ENCODE measurements at regions not wholly inside any gene's neighbourhood (a gene's known extent, or its start where the extent isn't known, plus 50 kb on each side); places are given as distances from the start of the nearest gene placed in this dataset.
"Not testable (repeated sequence)": the region's sequence is repeated elsewhere in the genome, so short reads cannot be mapped to it uniquely, and the experiment has no call there.

- no peak for FAIRE-seq
Observed at GRCh38 chr17:13204607-13205237, 186.9 kb upstream of the ELAC2 start.

- no peak for FAIRE-seq
Observed at GRCh38 chr17:13202835-13203234, 185.0 kb upstream of the ELAC2 start.

GRCh38 chr17:13200671-13201070 is 182.8 kb upstream of the ELAC2 start:
- FAIRE-seq, result no peak

- no peak for FAIRE-seq
Observed at GRCh38 chr17:13199425-13199824, 181.6 kb upstream of the ELAC2 start.

- FAIRE-seq, result no peak
Observed at GRCh38 chr17:13197586-13197985, 179.8 kb upstream of the ELAC2 start.

GRCh38 chr17:13194887-13195286 is 177.1 kb upstream of the ELAC2 start:
- FAIRE-seq, result no peak

- FAIRE-seq, result no peak
Observed at GRCh38 chr17:13182854-13183253, 165.0 kb upstream of the ELAC2 start.

GRCh38 chr17:13182450-13182849 is 164.6 kb upstream of the ELAC2 start:
- no peak for FAIRE-seq

- FAIRE-seq, result no peak
Observed at GRCh38 chr17:13181683-13182082, 163.9 kb upstream of the ELAC2 start.

GRCh38 chr17:13176436-13176835 is 158.6 kb upstream of the ELAC2 start:
- FAIRE-seq, result no peak

GRCh38 chr17:13171790-13172189 is 154.0 kb upstream of the ELAC2 start:
- no peak for FAIRE-seq

GRCh38 chr17:13162361-13162760 is 144.5 kb upstream of the ELAC2 start:
- FAIRE-seq, result no peak

GRCh38 chr17:13160790-13161189 is 143.0 kb upstream of the ELAC2 start:
- no peak for FAIRE-seq

- FAIRE-seq, result no peak
Observed at GRCh38 chr17:13160296-13160695, 142.5 kb upstream of the ELAC2 start.

GRCh38 chr17:13158494-13159240 is 140.8 kb upstream of the ELAC2 start:
- FAIRE-seq, result no peak

- no peak for FAIRE-seq
Observed at GRCh38 chr17:13157656-13158055, 139.8 kb upstream of the ELAC2 start.

GRCh38 chr17:13154930-13155329 is 137.1 kb upstream of the ELAC2 start:
- FAIRE-seq, result no peak

- no peak for FAIRE-seq
Observed at GRCh38 chr17:13154398-13154797, 136.6 kb upstream of the ELAC2 start.

GRCh38 chr17:13153036-13153435 is 135.2 kb upstream of the ELAC2 start:
- no peak for FAIRE-seq

GRCh38 chr17:13152501-13152900 is 134.7 kb upstream of the ELAC2 start:
- FAIRE-seq, result no peak

- FAIRE-seq, result not testable (repeated sequence)
Observed at GRCh38 chr17:13150738-13151137, 132.9 kb upstream of the ELAC2 start.

- FAIRE-seq, result no peak
Observed at GRCh38 chr17:13143001-13143400, 125.2 kb upstream of the ELAC2 start.

- FAIRE-seq, result no peak
Observed at GRCh38 chr17:13140750-13141149, 122.9 kb upstream of the ELAC2 start.

- FAIRE-seq, result no peak
Observed at GRCh38 chr17:13135506-13135905, 117.7 kb upstream of the ELAC2 start.

- FAIRE-seq, result no peak
Observed at GRCh38 chr17:13134076-13134475, 116.2 kb upstream of the ELAC2 start.

All from A204.1 (cell line).